ENCODE measurements at regions not wholly inside any gene's neighbourhood (a gene's known extent, or its start where the extent isn't known, plus 50 kb on each side); places are given as distances from the start of the nearest gene placed in this dataset.
"Not testable (repeated sequence)": the region's sequence is repeated elsewhere in the genome, so short reads cannot be mapped to it uniquely, and the experiment has no call there.

GRCh38 chr14:22386924-22387775 is 201.9 kb downstream of the DAD1 start:
- peak; percentile 21 for DNase-seq (ENCODE audit: low read depth)

DNA sequence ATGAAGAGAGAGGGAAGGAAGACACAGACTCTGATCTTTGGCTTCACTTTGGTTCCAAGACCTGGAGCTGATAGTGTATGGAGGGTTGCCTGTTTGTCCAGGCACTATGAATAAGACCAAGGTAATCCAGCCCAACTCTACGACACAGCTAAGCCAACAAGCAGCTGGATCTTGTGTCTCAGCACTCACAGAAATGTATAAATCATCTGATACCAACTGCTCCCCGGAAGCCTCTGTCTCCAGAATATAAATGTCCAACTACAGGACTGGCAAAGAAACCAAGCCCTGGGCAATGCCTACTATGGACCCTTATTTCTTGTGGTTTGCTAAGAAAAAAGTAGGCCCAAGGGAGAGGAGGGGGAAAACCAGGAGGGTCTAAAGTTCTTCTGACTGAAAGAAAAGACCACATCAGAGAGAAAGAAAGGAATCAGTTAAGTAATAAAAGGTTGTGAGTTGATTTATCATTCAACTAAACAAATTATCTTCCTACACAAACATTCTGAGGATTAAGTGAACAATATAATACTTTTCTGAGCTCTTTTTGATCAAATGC is 204.0 kb downstream of the DAD1 start:
- DNase-seq (ENCODE audit: low read depth): no peak

DNA sequence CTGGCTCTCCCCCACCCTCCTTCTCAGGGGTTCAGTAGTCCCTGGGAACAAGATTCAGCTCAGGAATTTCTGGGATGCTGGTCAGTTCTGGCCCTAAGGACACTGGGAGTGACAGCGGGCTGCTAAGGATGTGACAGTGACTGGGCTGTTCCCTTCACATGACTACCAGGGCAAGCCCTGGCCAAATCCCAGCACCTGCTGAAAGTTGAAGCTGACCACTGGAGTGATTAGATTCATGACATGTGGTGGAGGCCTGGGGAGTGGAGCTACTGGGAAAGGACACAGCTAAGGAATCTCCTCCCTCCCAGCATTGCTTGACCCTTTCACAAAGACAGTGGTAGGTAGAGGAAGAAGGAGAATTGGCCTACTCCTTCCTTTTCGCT is 204.9 kb downstream of the DAD1 start:
- no peak for DNase-seq (ENCODE audit: low read depth)

GRCh38 chr14:22383515-22384166 is 205.4 kb downstream of the DAD1 start:
- DNase-seq (ENCODE audit: low read depth): no peak

- no peak for DNase-seq (ENCODE audit: low read depth)
Observed at GRCh38 chr14:22382955-22383354, 206.1 kb downstream of the DAD1 start.

DNA sequence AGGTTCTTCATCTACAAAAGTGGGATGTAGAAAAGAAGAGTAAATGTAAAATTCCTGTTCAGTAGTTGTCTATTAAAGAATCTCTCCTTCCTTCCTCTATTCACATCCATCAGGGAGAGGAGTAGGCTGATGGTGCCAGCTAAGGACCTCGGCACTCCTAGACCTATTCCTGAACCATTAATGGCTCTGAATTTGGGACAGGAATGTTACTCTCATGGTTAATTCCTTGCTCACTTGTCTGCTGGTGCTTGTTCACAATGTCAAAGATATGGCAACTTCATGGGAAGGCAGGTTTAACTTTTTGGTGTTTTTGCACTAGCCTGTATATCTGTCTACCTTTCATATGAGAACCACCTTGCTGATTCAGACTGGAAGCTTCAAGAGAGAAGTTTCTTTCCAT is 206.6 kb downstream of the DAD1 start:
- no peak for DNase-seq (ENCODE audit: low read depth)

DNA sequence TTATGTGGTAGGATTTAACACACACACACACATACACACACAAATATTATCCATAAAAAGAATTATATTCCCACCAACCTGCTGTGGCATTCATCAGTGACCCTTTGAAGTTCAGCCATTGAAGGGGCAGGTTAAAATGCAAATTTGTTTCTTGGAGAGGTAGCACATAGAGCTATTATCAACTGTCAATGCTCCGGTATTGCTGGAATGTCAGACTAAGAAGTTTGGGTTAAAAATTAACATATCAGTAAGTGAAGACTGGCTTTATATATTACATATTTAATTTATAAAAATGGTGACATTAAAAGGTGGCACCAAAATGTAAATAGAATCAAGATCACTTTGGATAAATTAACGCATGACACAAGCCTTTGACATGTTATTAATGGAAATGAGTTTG is 207.3 kb downstream of the DAD1 start:
- DNase-seq (ENCODE audit: low read depth): no peak

DNA sequence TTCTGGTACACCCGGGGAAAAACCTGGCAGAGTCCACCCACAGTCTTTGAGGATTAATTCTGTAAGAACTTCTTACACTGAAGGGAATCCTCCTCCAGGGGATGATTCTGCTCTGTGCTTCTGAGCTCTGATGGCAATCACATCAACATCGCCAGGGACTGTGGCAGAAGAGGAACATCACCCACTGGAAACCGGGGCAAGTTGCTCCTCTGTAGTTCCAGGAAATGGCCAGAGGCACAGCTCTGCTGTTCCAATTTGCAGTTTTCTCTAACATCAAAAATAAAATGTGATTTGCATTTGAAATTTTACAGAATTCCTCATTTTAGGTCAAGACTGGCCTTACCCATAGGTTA is 207.6 kb downstream of the DAD1 start:
- no peak for DNase-seq (ENCODE audit: low read depth)

DNA sequence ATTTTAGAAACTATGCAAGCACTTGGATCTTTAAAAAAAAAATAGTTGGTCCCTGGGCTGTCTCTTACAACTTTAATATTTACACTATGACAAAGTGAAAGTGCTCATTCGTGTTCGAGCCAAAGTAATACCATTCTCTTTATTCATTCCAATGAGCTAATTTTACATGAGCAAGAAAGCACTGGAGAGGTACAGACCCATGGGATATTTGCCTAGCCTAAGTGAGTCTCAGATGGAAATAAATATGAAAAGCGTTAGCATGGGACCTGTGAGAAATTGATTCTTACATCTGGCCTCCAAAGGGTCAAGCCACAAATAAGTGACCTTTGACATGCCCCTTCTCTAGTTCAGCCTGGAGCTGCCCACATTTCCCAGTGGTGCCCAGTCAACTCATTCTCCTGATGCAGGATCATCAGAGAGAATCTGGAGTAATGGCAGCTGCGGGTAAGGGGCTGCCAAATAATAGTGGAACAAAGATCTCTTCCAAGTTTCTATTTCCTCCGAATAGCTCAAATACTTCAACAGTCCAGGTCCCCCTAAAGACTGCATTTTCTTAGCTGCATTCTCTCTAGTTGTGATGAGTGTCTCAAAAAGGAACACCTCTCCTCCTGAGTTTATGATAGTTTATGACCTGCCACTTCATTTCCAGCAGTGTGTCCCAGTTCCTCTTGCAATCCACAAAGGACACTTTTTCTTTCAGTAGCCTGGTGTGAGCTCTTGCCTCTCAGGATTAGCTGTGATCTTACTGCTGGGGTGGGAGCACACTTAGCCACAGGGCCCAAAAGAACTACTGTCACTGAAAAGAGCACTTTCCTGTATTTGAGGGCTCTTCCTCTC is 208.2 kb downstream of the DAD1 start:
- DNase-seq (ENCODE audit: low read depth): no peak

DNA sequence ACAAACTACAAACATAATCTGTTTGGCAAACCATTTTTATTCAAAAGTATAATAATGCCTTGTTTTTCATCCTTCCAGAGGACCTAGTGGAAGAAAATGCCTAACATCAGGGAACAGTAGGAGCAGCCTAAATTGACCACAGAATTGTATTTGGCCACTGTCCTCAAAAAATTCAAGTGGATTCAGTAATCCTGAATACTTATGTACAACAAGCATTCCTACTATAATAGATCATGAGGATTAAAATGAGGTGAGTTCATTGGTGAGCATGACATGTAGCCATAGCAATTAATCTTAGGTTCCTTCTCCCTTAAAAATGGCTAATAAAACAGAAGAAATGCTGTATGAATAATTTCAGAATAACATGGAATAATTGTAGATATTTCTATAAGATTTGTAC is 209.3 kb downstream of the DAD1 start:
- no peak for DNase-seq (ENCODE audit: low read depth)

GRCh38 chr14:22378181-22378580 is 210.8 kb downstream of the DAD1 start:
- no peak for DNase-seq (ENCODE audit: low read depth)

- no peak for DNase-seq (ENCODE audit: low read depth)
Observed at GRCh38 chr14:22375321-22375930, 213.6 kb downstream of the DAD1 start.

DNA sequence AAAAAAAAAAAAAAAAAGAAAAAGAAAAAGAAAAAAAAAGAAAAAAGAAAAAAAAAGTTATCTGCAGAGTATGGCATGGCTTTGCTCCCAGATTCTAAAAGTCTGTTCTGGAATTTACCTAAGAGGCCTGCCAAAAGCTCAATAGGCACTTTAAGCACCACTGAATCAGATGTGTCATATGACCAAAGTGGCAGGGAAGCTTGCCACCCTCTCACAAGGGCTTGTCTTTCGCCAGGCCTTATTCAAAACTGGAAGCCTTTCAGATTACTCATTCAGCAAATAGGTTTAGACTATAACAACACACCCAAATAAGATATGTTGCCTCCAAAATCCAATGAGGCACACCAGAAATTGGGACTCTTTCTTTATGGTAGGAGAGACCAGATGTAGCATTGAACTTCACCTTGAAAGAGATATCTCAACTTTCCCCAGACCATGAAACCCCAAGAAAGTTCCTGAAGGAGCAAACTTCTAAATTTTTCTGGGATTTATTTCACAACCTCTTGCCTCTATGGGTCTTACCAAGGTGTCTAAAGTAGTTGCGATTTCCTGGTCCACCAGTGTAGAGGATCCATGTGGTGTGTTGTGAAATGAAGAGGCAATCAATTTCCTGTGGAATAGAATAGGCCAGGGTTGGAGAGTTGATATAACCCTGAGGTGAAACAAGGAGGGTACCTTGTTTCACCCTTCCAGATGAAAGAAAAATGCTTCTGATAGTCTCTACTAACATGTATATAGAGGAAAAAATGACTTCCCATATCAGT is 218.8 kb downstream of the DAD1 start:
- DNase-seq (ENCODE audit: low read depth): no peak

- DNase-seq (ENCODE audit: low read depth): no peak
Observed at GRCh38 chr14:22358726-22359125, 230.3 kb downstream of the DAD1 start.

DNA sequence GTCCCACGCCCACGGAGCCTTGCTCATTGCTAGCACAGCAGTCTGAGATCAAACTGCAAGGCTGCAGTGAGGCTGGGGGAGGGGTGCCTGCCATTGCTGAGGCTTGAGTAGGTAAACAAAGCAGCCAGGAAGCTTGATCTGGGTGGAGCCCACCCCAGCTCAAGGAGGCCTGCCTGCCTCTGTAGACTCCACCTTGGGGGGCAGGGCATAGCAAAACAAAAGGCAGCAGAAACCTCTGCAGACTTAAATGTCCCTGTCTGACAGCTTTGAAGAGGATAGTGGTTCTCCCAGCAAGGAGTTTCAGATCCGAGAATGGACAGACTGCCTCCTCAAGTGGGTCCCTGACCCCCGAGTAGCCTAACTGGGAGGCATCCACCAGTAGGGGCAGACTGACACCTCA is 239.7 kb downstream of the DAD1 start:
- not testable (repeated sequence) for DNase-seq (ENCODE audit: low read depth)

DNA sequence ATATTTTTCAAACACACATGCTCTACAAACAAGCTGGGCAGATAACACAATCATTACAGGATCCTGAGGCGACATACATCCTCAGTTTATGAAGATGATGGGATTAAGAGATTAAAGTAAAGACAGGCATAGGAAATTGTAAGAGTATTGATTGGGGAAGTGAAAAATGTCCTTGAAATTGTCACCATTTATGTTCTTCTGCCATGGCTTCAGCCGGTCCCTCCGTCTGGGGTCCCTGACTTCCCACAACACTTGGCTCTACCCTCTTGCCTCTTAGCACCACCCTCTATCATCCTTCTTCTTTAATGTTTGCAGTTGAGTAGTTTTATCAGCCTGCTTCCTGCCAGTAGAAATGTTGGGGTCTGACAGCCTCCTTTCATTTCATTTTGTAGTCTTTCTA is 244.4 kb downstream of the DAD1 start:
- no peak for DNase-seq (ENCODE audit: low read depth)

GRCh38 chr14:22344209-22344608 is 244.8 kb downstream of the DAD1 start:
- not testable (repeated sequence) for DNase-seq (ENCODE audit: low read depth)

GRCh38 chr14:22341049-22341448 is 248.0 kb downstream of the DAD1 start:
- no peak for DNase-seq (ENCODE audit: low read depth)

DNA sequence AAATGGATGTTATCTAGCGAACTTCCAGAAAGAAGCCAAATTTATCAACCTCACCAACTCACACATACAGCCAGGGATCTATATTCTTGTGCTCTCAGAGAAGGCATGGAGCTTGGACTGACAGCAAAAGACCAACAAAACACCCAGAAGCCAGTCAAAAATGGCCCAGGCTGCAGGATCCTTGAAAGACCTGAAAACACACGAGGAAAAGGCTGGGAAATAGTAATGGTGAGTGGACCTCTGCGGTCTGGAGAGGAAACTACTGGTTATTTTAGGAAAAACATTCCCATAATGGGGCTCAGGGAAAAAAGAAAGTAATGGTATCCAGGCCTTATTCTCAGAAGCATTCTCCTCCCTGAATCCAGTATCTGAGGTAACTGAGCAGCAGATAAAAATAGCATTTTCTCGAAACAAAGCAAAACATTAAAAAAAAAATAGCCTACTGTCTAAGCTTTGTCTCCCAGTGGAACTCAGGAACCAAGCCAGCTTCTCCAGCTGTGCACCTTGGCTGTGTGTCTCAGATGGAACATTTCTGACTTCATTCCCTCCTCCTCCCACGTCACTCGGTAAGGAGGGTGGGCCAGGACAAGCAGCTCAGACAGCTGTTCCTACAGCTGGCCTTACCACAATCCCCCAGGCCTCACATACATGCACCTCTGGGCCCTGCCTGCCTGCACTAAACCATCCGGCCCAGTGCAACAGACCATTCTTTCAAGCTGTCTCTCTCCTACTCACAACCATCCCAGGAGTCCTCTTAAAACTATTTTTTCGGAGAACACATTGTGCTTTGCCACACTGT is 249.9 kb downstream of the DAD1 start:
- DNase-seq (ENCODE audit: low read depth): no peak

GRCh38 chr14:22338381-22338780 is 250.6 kb downstream of the DAD1 start:
- no peak for DNase-seq (ENCODE audit: low read depth)

DNA sequence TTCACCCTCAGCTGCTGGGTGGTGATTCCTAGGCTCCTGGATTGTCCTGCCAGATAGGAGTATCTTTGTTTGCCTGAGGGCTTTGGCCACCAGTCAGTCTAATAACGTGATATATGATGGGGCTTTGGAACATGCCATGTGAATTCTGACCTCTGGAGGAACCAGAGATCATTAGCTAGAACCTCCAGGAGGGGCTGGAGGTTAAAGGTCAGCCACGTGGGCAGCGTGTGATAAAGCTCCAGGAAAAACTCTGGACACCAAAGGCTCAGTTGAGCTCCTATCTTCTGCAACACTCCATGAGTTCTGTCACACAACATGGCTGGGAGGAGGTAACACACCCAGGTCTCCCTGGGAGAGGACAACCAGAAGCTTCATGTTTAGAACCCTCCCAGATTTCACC is 251.1 kb downstream of the DAD1 start:
- DNase-seq (ENCODE audit: low read depth): no peak

Data from CMK (cell line).